Activated CD8-positive, alpha-beta T cell treated with anti-CD3 and anti-CD28 coated beads for 36 hours (primary cell): ENCODE measurements at regions not wholly inside any gene's neighbourhood (a gene's known extent, or its start where the extent isn't known, plus 50 kb on each side); places are given as distances from the start of the nearest gene placed in this dataset.

Experiments used
- ATAC-seq: fragments of 200-7000 bp; cut with Tn5 transposase; one replicate; pipeline ENCODE4 v1.10.0; 2021; ENCODE audit warnings: mild to moderate bottlenecking, moderate library complexity
- CTCF ChIA-PET: fragments of 350-600 bp; sonication (Branson Sonifier 250); formaldehyde crosslinking; loops from one replicate; lab custom pipeline; 2021; ENCODE audit warnings: antibody characterized with exemption; lab: Charles Lee
- POLR2A ChIA-PET: fragments of 350-600 bp; sonication (Branson Sonifier 250); formaldehyde crosslinking; loops from one replicate; lab custom pipeline; 2021; ENCODE audit warnings: antibody characterized with exemption; lab: Charles Lee
- DNase-seq: peaks from one replicate; pipeline ENCODE4 v3.0.0-alpha.2; 2020
- H3K27ac Mint-ChIP-seq: one replicate; pipeline ENCODE4 v1.8.0; 2021; ENCODE audit warnings: mild to moderate bottlenecking, mixed read lengths
- H3K27me3 Mint-ChIP-seq: one replicate; pipeline ENCODE4 v1.8.0; 2021; ENCODE audit warnings: mixed read lengths
- H3K36me3 Mint-ChIP-seq: one replicate; pipeline ENCODE4 v1.8.0; 2021; ENCODE audit warnings: low read depth, mixed read lengths
- H3K4me1 Mint-ChIP-seq: one replicate; pipeline ENCODE4 v1.8.0; 2021; ENCODE audit warnings: low read depth, mixed read lengths
- H3K4me3 Mint-ChIP-seq: one replicate; pipeline ENCODE4 v1.8.0; 2021; ENCODE audit warnings: mild to moderate bottlenecking, moderate library complexity, mixed read lengths
- H3K9me3 Mint-ChIP-seq: one replicate; pipeline ENCODE4 v1.8.0; 2021; ENCODE audit warnings: mixed read lengths
- CTCF ChIP-seq: fragments of 200-600 bp; IDR thresholded peaks from one replicate; pipeline ENCODE4 v1.8.0; 2022; ENCODE audit warnings: antibody characterized with exemption, mild to moderate bottlenecking
- intact Hi-C: fragments of 100-400 bp; cut with micrococcal nuclease; formaldehyde crosslinking; loops from one replicate; pipeline ENCODE4 v1.10.0; 2022

- ChIA-PET CTCF (no interaction called here), POLR2A (no interaction called here)
- H3K36me3 Mint-ChIP-seq, result no peaks in the 10 kb centered on the region
- intact Hi-C loops, result no loop called here
- no peak for TF ChIP-seq CTCF
- H3K4me3 Mint-ChIP-seq, result no peak overlapping the region
- H3K27ac Mint-ChIP-seq, result no peak overlapping the region
- no peaks in the 10 kb centered on the region for H3K27me3 Mint-ChIP-seq
- no peaks in the 10 kb centered on the region for H3K4me1 Mint-ChIP-seq
- no peaks in the 10 kb centered on the region for H3K9me3 Mint-ChIP-seq
- ATAC-seq (no peak), DNase-seq (no peak)
Measured at GRCh38 chr2:187091664-187092063, 242.7 kb upstream of the ZSWIM2 start.

- intact Hi-C loops, result no loop called here
- Mint-ChIP-seq H3K36me3 (no peaks in the 10 kb centered on the region), H3K9me3 (peaks cover 2% of the 10 kb centered on the region), H3K27ac (no peak overlapping the region), H3K27me3 (no peaks in the 10 kb centered on the region), H3K4me3 (no peak overlapping the region), H3K4me1 (no peaks in the 10 kb centered on the region)
- ChIA-PET POLR2A (no interaction called here), CTCF (no interaction called here)
- DNase-seq, result no peak
- ATAC-seq, result no peak
- TF ChIP-seq CTCF, result no peak
Measured at GRCh38 chr2:187084524-187084923, 235.6 kb upstream of the ZSWIM2 start.

- TF ChIP-seq CTCF, result no peak
- Mint-ChIP-seq H3K27me3 (no peaks in the 10 kb centered on the region), H3K4me1 (no peaks in the 10 kb centered on the region), H3K27ac (no peak overlapping the region), H3K36me3 (no peaks in the 10 kb centered on the region), H3K4me3 (no peak overlapping the region), H3K9me3 (peaks cover 2% of the 10 kb centered on the region)
- intact Hi-C loops, result no loop called here
- no peak for DNase-seq
- ATAC-seq, result no peak
- ChIA-PET POLR2A (no interaction called here), CTCF (no interaction called here)
Measured at GRCh38 chr2:187081461-187081860, 232.5 kb upstream of the ZSWIM2 start.

GRCh38 chr2:187079901-187080300 lies 230.9 kb upstream of the ZSWIM2 start:
- intact Hi-C loops, result no loop called here
- H3K4me3 Mint-ChIP-seq, result no peak overlapping the region
- no peak for TF ChIP-seq CTCF
- no peaks in the 10 kb centered on the region for H3K36me3 Mint-ChIP-seq
- H3K27ac Mint-ChIP-seq, result no peak overlapping the region
- DNase-seq (no peak), ATAC-seq (no peak)
- CTCF ChIA-PET, result no interaction called here
- peaks cover 2% of the 10 kb centered on the region for H3K9me3 Mint-ChIP-seq
- no peaks in the 10 kb centered on the region for H3K4me1 Mint-ChIP-seq
- POLR2A ChIA-PET, result no interaction called here
- H3K27me3 Mint-ChIP-seq, result no peaks in the 10 kb centered on the region

- H3K27ac Mint-ChIP-seq, result no peak overlapping the region
- no peak overlapping the region for H3K4me3 Mint-ChIP-seq
- POLR2A ChIA-PET, result no interaction called here
- H3K36me3 Mint-ChIP-seq, result no peaks in the 10 kb centered on the region
- TF ChIP-seq CTCF, result no peak
- H3K4me1 Mint-ChIP-seq, result no peaks in the 10 kb centered on the region
- no peaks in the 10 kb centered on the region for H3K27me3 Mint-ChIP-seq
- H3K9me3 Mint-ChIP-seq, result no peaks in the 10 kb centered on the region
- CTCF ChIA-PET, result no interaction called here
- DNase-seq (no peak), ATAC-seq (no peak)
- intact Hi-C loops, result no loop called here
Measured at GRCh38 chr2:187078297-187078696, 229.3 kb upstream of the ZSWIM2 start.
